ENCODE measurements at regions not wholly inside any gene's neighbourhood (a gene's known extent, or its start where the extent isn't known, plus 50 kb on each side); places are given as distances from the start of the nearest gene placed in this dataset.

DNA sequence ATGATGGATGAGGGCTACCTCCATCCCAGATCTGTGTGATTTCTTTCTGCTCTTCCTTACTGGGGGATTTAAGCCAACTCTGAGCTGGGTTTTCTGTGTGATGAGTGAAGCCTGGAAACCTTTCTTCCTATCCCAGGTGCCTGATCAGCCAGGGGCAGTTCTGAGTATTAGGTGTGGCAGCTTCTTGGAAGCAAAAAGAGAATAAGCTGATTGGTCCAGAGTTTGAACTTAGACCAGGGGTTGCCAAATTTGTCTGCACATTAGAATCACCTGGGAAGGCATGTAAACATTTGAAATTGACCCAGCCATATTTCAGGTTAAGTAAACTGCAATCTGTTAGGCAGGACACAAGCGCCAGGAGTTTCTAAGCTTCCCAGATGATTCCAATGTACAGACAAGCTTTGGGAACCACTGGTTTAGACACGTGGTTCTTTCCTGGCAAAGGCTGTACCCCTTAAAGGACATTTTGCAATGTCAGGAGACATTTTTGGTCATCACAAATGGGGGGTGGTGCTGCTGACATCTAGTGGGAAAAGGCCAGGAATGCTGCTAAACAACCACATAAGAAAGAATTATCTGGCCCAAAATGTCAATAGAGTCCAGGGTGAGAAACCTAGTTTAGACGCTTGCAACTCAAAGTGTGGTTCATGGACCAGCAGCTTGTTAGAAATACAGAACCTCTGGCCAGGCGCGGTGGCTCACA, 160.5 kb upstream of the GHITM start:
- 80% methylated on average over 5 of the region's 5 CpGs for WGBS

DNA sequence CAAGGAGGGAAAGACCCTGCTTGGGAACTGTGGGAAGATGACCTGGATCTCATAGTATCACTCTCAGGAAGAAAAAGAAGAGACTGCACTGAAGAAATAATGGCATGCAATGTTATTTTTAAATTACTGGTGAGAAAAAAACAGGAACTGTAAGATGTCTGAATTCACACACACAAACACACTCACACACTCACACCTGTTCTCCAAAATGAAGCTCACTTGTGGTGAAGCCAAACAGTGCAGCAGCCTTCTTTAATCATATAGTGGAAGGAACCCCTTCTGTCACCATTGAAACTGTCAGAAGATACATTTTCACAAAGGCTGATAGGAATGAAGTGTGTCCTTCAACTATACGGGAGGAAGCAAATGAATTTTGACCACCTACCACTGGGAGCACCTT, 156.5 kb upstream of the GHITM start:
- intact Hi-C loops (cut with DNase I) = no loop called here
- no peaks in the 10 kb centered on the region for H3K36me3 ChIP-seq
- no peaks in the 10 kb centered on the region for H3K9me3 ChIP-seq
- H3K4me3 ChIP-seq = no peak overlapping the region
- no peak overlapping the region for H3K27ac ChIP-seq (replicated peaks in 1 of 4)
- no peaks in the 10 kb centered on the region for H3K27me3 ChIP-seq
- WGBS = 75% methylated on average over 1 of the region's 1 CpG
- no peaks in the 10 kb centered on the region for H3K4me1 ChIP-seq
- TF ChIP-seq POLR2A (IDR thresholded peaks at IDR 0.05; ENCODE audit: low read depth) (no peak), EP300 (IDR thresholded peaks at IDR 0.05) (no peak), POLR2AphosphoS5 (IDR thresholded peaks at IDR 0.05) (no peak)
- TF ChIP-seq, protein P1, sequence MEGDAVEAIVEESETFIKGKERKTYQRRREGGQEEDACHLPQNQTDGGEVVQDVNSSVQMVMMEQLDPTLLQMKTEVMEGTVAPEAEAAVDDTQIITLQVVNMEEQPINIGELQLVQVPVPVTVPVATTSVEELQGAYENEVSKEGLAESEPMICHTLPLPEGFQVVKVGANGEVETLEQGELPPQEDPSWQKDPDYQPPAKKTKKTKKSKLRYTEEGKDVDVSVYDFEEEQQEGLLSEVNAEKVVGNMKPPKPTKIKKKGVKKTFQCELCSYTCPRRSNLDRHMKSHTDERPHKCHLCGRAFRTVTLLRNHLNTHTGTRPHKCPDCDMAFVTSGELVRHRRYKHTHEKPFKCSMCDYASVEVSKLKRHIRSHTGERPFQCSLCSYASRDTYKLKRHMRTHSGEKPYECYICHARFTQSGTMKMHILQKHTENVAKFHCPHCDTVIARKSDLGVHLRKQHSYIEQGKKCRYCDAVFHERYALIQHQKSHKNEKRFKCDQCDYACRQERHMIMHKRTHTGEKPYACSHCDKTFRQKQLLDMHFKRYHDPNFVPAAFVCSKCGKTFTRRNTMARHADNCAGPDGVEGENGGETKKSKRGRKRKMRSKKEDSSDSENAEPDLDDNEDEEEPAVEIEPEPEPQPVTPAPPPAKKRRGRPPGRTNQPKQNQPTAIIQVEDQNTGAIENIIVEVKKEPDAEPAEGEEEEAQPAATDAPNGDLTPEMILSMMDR (IDR thresholded peaks at IDR 0.05) = no peak
- DNase-seq (ENCODE audit: extremely low spot score) = no peak

More for the DNA sequence above, 160.5 kb upstream of the GHITM start:
- no peaks in the 10 kb centered on the region for H3K9me3 ChIP-seq
- intact Hi-C loops (cut with DNase I) = no loop called here
- TF ChIP-seq POLR2A (IDR thresholded peaks at IDR 0.05; ENCODE audit: low read depth) (no peak), EP300 (IDR thresholded peaks at IDR 0.05) (no peak), POLR2AphosphoS5 (IDR thresholded peaks at IDR 0.05) (no peak)
- TF ChIP-seq, protein P1 (IDR thresholded peaks at IDR 0.05) = no peak
- no peaks in the 10 kb centered on the region for H3K4me1 ChIP-seq
- no peak overlapping the region for H3K27ac ChIP-seq (replicated peaks in 1 of 4)
- H3K27me3 ChIP-seq = no peaks in the 10 kb centered on the region
- DNase-seq (ENCODE audit: extremely low spot score) = no peak
- no peak overlapping the region for H3K4me3 ChIP-seq
- no peaks in the 10 kb centered on the region for H3K36me3 ChIP-seq

DNA sequence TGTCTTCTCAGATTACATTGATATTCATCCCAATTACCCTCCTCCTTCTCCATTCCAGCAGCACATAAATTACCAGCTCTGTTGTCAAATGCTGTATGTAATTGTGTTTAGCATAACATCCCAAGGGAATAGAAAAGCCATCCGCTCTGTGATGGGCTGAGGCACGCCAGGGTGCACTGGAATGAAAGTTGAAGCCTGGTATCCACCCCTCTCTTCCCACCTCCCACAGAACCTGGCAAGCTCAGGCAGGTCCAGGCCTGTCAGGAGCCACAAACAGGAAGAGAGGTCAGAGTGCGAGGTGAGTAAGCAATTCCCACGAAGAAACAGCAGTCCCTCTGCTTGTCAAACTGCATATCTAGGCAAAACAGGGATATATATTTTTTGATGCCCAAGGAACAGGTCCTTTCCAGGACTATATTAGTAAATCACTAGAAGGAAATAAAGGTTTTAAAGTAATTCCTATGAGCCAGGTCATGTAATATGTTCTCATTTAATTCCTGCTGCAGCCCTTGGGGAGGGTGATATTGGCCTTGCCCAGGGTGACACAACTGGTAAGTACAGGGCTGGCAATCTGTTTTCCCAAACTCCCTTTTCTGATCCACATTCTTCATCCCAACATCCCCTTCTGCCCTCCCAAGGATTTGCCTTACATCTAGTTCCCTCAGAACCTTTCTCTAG, 155.6 kb upstream of the GHITM start:
- 57% methylated on average over 4 of the region's 4 CpGs for WGBS
- no peaks in the 10 kb centered on the region for H3K9me3 ChIP-seq
- H3K27me3 ChIP-seq = no peaks in the 10 kb centered on the region
- no peak overlapping the region for H3K27ac ChIP-seq (replicated peaks in 1 of 4)
- no peaks in the 10 kb centered on the region for H3K4me1 ChIP-seq
- intact Hi-C loops (cut with DNase I) = no loop called here
- DNase-seq (ENCODE audit: extremely low spot score) = no peak
- H3K36me3 ChIP-seq = no peaks in the 10 kb centered on the region
- TF ChIP-seq POLR2A (IDR thresholded peaks at IDR 0.05; ENCODE audit: low read depth) = no peak
- TF ChIP-seq POLR2AphosphoS5 (IDR thresholded peaks at IDR 0.05) = no peak
- no peak for TF ChIP-seq EP300 (IDR thresholded peaks at IDR 0.05)
- TF ChIP-seq, protein P1 (IDR thresholded peaks at IDR 0.05) = no peak
- H3K4me3 ChIP-seq = no peak overlapping the region

DNA sequence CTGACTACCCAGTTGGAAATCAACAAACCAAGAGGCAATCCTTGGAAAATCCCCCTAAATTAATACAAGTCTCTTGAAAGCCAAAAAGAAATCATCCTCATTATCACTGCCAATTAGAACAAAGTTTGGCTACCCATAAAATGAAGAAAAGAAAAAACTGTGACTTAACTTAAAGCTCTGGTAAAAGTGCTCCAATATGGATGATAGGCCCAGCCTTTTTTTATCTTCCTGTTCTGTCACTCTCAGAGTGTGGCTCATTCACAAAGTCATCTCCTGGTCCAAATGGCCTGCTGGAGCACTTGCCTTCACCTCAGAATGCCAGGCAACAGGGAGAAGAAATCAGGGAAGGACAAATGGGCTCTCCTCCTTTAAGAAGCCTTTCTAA, 155.1 kb upstream of the GHITM start:
- H3K9me3 ChIP-seq = no peaks in the 10 kb centered on the region
- TF ChIP-seq POLR2A (IDR thresholded peaks at IDR 0.05; ENCODE audit: low read depth) (no peak), POLR2AphosphoS5 (IDR thresholded peaks at IDR 0.05) (no peak), EP300 (IDR thresholded peaks at IDR 0.05) (no peak)
- TF ChIP-seq, protein P1 (IDR thresholded peaks at IDR 0.05) = no peak
- H3K27ac ChIP-seq (replicated peaks in 1 of 4) = no peak overlapping the region
- H3K4me1 ChIP-seq = no peaks in the 10 kb centered on the region
- H3K27me3 ChIP-seq = no peaks in the 10 kb centered on the region
- no peak for DNase-seq (ENCODE audit: extremely low spot score)
- intact Hi-C loops (cut with DNase I) = no loop called here
- no peaks in the 10 kb centered on the region for H3K36me3 ChIP-seq
- no peak overlapping the region for H3K4me3 ChIP-seq
